ENCODE measurements at regions not wholly inside any gene's neighbourhood (a gene's known extent, or its start where the extent isn't known, plus 50 kb on each side); places are given as distances from the start of the nearest gene placed in this dataset.

- no peak for DNase-seq
Measured at GRCh38 chr15:29913528-29914135, 91.4 kb upstream of the TJP1 start.

DNA sequence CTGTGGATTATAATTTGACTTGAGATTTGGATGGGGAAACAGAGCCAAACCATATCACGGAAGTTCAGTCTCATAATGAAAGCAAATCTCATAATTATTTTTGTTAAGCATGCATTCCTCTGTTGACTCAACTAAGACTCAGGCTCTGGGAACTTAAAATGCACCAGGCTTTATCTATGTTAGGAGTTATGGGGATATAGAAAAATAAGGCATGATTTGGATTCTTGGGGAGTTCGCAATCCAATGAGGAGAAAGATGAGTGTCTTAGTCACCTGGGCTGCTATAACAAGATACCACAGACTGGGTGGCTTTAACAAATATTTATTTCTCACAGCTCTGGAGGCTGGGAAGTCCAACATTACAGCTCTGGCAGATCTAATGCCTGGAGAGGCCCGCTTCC lies 89.4 kb upstream of the TJP1 start:
- no peak for DNase-seq

- DNase-seq = no peak
Measured at GRCh38 chr15:29910068-29910467, 87.8 kb upstream of the TJP1 start.

GRCh38 chr15:29904757-29905417 lies 82.6 kb upstream of the TJP1 start:
- DNase-seq = no peak

GRCh38 chr15:29903785-29904464 lies 81.7 kb upstream of the TJP1 start:
- no peak for DNase-seq

DNA sequence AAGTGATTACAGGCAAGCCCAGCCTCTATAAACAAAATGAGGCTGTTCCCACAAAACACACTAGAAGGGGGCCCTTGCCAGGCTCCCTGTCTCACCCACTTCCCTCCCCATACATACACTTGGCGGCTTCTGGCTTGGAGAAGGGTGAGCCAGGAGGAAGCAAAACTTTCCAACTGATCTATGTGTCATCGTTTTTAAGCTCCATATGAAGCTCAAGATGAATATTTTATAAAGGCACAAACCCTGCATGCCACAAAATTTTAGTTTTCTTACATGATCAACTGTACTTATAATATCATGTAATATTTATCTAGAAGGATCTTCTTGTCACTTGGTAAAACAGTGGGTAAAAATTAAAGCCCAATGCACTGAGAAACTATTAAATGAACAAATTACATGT lies 80.8 kb upstream of the TJP1 start:
- no peak for DNase-seq

DNA sequence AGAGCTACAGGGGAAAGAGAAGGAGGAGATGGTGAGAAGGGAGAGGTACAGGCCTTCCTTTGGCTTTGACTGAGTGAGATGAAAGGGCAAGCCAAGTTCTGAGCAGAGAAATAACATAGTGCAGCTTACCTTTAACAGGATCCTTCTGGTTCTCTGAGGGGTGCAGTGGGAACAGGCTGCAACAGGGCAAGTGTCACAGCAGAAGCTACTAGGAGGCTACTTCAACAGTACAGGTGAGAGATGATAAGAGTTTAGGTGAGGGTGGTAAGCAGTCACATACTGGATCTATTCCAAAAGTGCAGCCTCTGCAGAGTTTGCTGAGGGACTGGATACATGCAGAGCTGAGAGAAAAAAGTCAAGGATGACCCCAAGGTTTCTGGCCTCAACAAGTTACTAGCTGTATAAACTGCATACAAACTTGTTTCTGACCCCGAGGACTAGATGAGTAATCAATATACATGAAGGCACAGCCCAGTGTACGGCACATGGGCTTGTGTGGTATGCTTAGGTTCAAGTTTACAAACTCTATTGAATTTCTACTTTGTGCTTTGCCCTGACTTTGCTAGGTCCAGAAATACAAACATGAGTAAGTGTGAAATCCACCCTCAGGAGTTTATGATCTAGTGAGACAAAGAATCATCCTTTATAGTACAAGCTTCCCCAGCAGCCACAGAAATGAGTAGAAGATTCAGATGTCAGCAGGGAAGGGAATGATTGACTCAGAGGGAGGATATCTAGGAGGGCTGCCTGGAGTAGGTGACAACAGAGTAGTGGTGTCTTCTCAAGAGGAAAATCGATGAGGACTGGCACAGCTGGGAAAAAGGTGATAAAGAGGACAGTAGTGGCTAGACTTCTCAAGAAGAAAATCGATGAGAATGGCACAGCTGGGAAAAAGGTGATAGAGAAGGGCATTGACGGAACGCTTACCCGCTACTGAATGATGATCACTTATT lies 78.2 kb upstream of the TJP1 start:
- no peak for DNase-seq

DNA sequence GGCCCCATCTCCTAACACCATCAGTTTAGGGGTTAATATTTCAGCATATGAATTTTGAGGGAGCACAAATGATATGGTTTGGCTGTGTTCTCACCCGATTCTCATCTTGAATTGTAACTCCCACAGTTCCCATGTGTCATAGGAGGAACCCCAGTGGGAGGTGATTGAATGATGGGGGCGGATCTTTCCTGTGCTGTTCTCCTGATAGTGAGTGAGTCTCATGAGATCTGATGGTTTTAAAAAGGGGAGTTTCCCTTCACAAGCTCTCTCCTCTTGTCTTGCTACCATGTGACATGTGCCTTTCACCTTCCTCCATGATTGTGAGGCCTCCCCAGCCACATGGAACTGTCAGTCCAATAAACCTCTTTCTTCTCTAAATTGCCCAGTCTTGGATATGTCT lies 73.8 kb upstream of the TJP1 start:
- DNase-seq = no peak

DNA sequence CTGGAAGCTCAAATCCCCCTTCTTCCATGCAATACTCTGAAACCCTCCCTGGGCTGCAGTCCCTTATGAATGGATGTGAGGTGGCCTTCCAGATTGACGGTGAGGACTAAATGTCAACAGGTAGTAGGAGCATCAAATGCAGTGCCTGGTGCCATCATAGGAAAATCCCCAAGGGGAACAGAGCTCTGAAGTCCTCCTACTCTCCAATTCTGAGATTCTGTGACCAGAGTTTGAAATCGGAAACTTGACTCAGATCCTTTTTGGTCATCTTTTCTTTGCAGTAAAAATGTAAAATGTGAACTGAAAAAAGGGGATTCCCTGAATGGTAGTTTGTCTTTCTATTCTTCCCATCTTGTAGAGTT lies 68.8 kb upstream of the TJP1 start:
- no peak for DNase-seq

DNA sequence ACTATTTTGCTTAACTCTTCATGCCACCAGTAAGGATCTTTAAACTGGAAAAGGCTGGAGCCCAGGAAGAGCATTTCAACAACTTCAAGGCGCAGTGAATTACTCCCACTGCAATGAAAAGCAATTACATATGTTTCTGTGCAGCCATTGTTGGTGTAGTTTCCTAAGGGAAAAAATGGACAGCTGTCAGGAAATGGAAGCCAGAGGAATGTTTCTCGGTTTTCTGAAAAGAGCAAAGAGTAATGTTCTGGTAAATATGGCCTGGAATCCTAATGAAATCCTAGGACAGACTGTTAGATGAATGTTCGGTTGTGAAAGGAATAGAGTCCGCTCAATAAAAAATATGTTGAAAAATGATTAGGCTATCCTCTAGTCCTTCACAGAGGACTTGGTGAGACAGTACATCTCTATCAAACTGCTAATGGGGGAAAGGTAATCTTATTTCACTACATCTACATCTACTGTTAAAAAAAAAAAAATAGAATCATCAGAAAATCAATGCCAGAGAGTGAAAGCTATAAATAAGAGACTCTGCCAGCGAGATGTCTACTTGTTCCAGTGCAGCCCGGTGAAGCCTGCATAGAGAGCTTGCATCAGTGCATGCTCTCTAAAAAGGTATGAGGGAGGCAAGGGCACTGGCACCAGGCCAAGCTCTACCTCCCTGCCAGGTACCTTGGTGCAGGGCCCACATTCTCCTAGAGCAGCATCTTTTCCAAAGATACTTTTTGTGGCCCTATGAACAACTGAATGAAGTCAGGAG lies 68.2 kb upstream of the TJP1 start:
- DNase-seq = no peak

DNA sequence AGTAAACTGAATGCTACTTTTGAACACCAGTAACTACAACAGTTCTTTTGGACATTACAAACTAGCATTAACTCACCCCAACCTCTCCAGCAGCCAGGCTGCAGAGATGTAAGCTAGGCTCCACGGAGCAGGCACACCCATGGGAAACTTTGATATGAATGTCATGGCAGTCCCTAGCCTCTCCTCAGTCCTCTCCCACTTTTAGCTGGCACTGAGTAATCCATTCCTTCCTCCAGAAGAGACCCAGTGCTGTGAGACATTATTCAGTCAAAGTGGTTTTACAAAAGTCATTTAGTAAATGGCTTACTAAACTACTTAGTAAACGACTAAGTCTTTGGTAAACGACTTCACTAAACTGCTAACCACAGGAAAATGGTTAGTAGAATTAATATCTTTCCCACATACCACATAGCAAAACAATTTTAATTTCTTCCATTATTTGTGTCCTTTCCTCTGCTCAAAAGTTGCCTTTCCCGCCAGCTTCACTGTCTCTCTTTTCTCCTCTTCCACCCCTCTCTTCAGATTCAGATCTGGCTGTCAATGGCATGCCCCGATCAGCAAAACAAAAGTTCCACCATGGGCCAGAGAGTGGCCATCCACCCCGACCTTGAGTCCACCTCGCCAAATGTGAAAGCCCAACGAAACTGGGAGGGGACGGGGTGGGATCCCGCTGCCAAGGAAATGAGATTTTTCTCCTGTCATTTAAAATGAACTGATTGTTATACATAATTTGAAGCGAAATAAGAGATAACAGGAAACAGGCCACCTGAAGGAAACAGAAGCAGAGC lies 67.5 kb upstream of the TJP1 start:
- peak; percentile 23 for DNase-seq

- DNase-seq = no peak
Measured at GRCh38 chr15:29888646-29889045, 66.4 kb upstream of the TJP1 start.

DNA sequence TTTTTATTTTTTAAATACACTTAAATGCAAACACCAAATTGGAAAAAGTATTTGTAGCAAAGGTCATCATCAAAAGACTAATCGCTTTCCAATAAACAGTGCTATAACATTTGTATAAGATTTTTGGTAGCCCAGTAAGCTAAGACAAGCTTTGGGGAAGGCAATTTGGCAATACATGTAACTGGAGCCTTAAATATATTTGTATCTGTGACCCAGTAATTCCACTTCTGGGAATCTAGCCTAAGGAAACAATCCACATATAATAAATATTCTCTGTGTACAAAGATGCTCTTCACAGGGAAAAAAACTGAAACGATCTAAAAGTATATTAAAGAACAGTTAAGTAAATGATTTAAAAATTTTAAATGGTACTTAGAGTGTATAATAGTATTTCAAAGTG lies 65.5 kb upstream of the TJP1 start:
- DNase-seq = no peak

- DNase-seq = no peak
Measured at GRCh38 chr15:29885183-29885582, 62.9 kb upstream of the TJP1 start.

DNA sequence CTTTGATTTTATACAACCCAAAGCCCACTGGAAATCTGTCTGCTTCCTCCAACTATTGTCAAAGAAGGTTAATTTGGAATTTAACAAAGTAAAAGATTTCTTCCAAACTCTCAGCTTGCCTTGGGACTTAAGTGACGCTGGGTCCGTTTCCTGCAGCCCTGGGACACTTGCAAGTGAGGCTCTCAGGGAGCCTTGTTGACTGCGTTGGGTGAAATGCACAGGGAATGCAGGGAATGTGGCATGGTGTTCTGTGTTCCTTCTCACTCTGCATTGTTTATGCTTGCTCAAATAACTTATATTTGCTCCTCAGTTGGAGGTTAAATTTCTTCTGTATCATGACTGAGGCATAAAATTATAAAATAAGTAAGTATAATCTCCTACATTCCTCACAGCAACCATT lies 60.9 kb upstream of the TJP1 start:
- DNase-seq = no peak

GRCh38 chr15:29880886-29881285 lies 58.6 kb upstream of the TJP1 start:
- no peak for DNase-seq

DNA sequence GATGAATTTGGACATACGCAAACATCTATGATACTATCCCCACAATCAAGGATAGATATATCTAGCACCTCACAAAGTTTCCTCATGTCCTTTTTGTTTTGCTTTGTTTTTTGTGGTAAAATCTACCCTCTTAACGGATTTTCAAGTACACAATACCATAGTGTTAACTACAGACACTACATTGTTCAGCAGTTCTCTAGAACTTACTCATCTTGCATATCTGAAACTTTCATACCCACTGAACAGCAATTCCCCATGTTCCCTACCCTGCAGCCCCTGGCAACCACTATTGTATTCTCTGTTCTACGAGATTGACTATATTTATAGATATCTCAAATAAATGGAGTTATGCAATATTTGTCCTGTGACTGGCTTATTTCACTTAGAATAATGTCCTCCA lies 58.1 kb upstream of the TJP1 start:
- DNase-seq = peak; percentile 8

GRCh38 chr15:29874977-29875376 lies 52.7 kb upstream of the TJP1 start:
- no peak for DNase-seq

- DNase-seq = no peak
Measured at GRCh38 chr15:29873947-29874411, 51.7 kb upstream of the TJP1 start.

DNA sequence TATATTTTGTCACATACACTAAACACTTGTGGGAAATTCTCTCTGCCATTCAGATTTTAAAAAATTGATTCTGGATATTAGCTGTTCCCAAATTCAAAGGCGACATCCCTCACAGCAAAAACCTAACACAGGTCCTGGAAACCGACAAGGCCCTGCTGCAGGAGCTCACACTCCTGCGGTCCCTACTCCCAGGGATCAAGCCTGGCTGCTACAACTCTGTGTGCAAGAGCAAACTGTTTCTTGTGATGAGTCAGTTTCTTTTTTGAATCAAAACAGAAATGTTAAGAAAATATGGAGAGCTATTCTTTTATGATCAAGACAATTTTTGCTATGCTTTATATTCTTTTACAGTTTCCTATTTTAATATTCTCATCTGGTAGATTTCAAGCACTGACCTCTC lies 51.0 kb upstream of the TJP1 start:
- DNase-seq = no peak

DNA sequence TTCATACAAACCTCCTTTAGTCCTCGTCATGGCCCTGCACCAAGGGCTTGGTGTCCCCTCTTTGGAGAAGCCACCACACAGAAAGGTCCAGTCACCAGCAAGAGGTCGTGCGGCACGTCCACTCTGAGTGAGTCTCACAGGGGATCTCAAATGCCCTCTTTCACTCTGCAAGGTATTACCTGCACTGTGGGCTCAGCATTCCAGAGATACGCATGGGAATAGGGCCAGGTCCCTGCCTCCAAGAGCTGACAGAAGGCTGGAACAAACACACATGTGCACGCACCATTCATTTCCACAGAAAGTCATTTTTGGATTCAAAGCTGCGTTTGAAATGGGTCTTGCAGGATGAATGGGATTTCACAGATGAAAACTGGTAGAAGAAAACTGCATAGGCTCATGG lies 50.4 kb upstream of the TJP1 start:
- DNase-seq = no peak

Measured in activated CD4-positive, alpha-beta T cell treated with anti-CD3 and anti-CD28 coated beads, Interleukin-10, Interleukin-2, amounts not matched to agents 100 ng/mL and 50 ng/mL, durations not matched to agents 16 hours and 8 hours (primary cell).